Lower lobe of right lung (tissue), 2 donors: ENCODE measurements at regions not wholly inside any gene's neighbourhood (a gene's known extent, or its start where the extent isn't known, plus 50 kb on each side); places are given as distances from the start of the nearest gene placed in this dataset.
A peak's percentile ranks its signal among the peaks of the same experiment; 100 is the strongest.

Source experiments
- ATAC-seq, 2 donors: fragments of 200-7000 bp; cut with Tn5 transposase; one replicate each; pipeline ENCODE4 v1.9.1; 2020 to 2022; ENCODE audit warnings: mild to moderate bottlenecking in 2 of 2, moderate library complexity in 2 of 2
- DNase-seq: peaks from one replicate; pipeline ENCODE4 v3.0.0-alpha.2; 2020
- H3K27ac ChIP-seq: fragments of 200-600 bp; one replicate; pipeline ENCODE4 v1.8.0; 2022
- H3K27me3 ChIP-seq: fragments of 200-600 bp; one replicate; pipeline ENCODE4 v1.8.0; 2022; ENCODE audit warnings: low read depth
- H3K36me3 ChIP-seq: fragments of 200-600 bp; one replicate; pipeline ENCODE4 v1.8.0; 2022; ENCODE audit warnings: mild to moderate bottlenecking
- H3K4me1 ChIP-seq: fragments of 200-600 bp; one replicate; pipeline ENCODE4 v1.8.0; 2022
- H3K4me3 ChIP-seq: fragments of 200-600 bp; one replicate; pipeline ENCODE4 v1.8.0; 2022; ENCODE audit warnings: mild to moderate bottlenecking
- H3K9me3 ChIP-seq: fragments of 200-600 bp; one replicate; pipeline ENCODE4 v1.8.0; 2022
- CTCF ChIP-seq: fragments of 200-600 bp; IDR thresholded peaks from one replicate; pipeline ENCODE4 v1.8.0; 2022; ENCODE audit warnings: antibody characterized with exemption, mild to moderate bottlenecking
- intact Hi-C: fragments of 100-400 bp; cut with DNase I; formaldehyde crosslinking; loops from one replicate; pipeline ENCODE4 v1.11.0; 2022
- donor health status: DM: no; HTN: yes; CAD: no; lungs with severe emphysema.

- Histone ChIP-seq H3K4me3 (no peak overlapping the region), H3K36me3 (no peaks in the 10 kb centered on the region), H3K9me3 (no peaks in the 10 kb centered on the region), H3K27me3 (no peaks in the 10 kb centered on the region), H3K4me1 (no peaks in the 10 kb centered on the region), H3K27ac (no peak overlapping the region)
- DNase-seq (no peak), ATAC-seq (no peak)
- intact Hi-C loops, result no loop called here
- no peak for TF ChIP-seq CTCF
Observed at GRCh38 chr6:169320013-169320412, 66.4 kb upstream of the THBS2 start.

GRCh38 chr6:169317441-169318202 lies 64.0 kb upstream of the THBS2 start:
- Histone ChIP-seq H3K9me3 (no peaks in the 10 kb centered on the region), H3K27ac (no peak overlapping the region), H3K27me3 (no peaks in the 10 kb centered on the region), H3K4me1 (no peaks in the 10 kb centered on the region), H3K4me3 (no peak overlapping the region), H3K36me3 (no peaks in the 10 kb centered on the region)
- intact Hi-C loops, result no loop called here
- no peak for TF ChIP-seq CTCF
- DNase-seq (no peak), ATAC-seq (no peak)

- no peak overlapping the region for H3K27ac ChIP-seq
- H3K4me3 ChIP-seq, result no peak overlapping the region
Observed at GRCh38 chr6:169316651-169317050, 63.0 kb upstream of the THBS2 start.

GRCh38 chr6:169315830-169316614 lies 62.4 kb upstream of the THBS2 start:
- no peak for TF ChIP-seq CTCF
- H3K36me3 ChIP-seq, result no peaks in the 10 kb centered on the region
- intact Hi-C loops, result no loop called here

More at GRCh38 chr6:169316651-169317050, 63.0 kb upstream of the THBS2 start:
- Histone ChIP-seq H3K9me3 (no peaks in the 10 kb centered on the region), H3K4me1 (no peaks in the 10 kb centered on the region), H3K36me3 (no peaks in the 10 kb centered on the region), H3K27me3 (no peaks in the 10 kb centered on the region)
- no peak for TF ChIP-seq CTCF
- intact Hi-C loops, result no loop called here
- DNase-seq, result no peak
- no peak for ATAC-seq

GRCh38 chr6:169313347-169314010 lies 59.8 kb upstream of the THBS2 start:
- intact Hi-C loops, result no loop called here
- ATAC-seq (no peak), DNase-seq (no peak)
- TF ChIP-seq CTCF, result no peak
- H3K4me1 ChIP-seq, result no peaks in the 10 kb centered on the region
- no peaks in the 10 kb centered on the region for H3K36me3 ChIP-seq
- H3K4me3 ChIP-seq, result no peak overlapping the region
- H3K9me3 ChIP-seq, result no peaks in the 10 kb centered on the region
- no peaks in the 10 kb centered on the region for H3K27me3 ChIP-seq
- no peak overlapping the region for H3K27ac ChIP-seq

More at GRCh38 chr6:169315830-169316614, 62.4 kb upstream of the THBS2 start:
- no peaks in the 10 kb centered on the region for H3K9me3 ChIP-seq
- DNase-seq (no peak), ATAC-seq (peak in 1 of 2 donors; percentile 21)
- H3K4me1 ChIP-seq, result no peaks in the 10 kb centered on the region
- no peak overlapping the region for H3K4me3 ChIP-seq
- H3K27me3 ChIP-seq, result no peaks in the 10 kb centered on the region
- no peak overlapping the region for H3K27ac ChIP-seq
